ENCODE measurements at regions not wholly inside any gene's neighbourhood (a gene's known extent, or its start where the extent isn't known, plus 50 kb on each side); places are given as distances from the start of the nearest gene placed in this dataset.
A peak's percentile ranks its signal among the peaks of the same experiment; 100 is the strongest.

GRCh38 chr3:76267851-76268380 lies 482.6 kb upstream of the ZNF717 start:
- H2AFZ ChIP-seq (ENCODE audit: low read depth, low read length) = peak overlapping the region; percentile 26; the same call in 1 of the 2 replicates
- no peaks in the 10 kb centered on the region for H3K4me1 ChIP-seq (ENCODE audit: low read length)
- TF ChIP-seq EZH2phosphoT487 (IDR thresholded peaks at IDR 0.05; ENCODE audit: low read depth) = no peak
- TF ChIP-seq, protein P1, sequence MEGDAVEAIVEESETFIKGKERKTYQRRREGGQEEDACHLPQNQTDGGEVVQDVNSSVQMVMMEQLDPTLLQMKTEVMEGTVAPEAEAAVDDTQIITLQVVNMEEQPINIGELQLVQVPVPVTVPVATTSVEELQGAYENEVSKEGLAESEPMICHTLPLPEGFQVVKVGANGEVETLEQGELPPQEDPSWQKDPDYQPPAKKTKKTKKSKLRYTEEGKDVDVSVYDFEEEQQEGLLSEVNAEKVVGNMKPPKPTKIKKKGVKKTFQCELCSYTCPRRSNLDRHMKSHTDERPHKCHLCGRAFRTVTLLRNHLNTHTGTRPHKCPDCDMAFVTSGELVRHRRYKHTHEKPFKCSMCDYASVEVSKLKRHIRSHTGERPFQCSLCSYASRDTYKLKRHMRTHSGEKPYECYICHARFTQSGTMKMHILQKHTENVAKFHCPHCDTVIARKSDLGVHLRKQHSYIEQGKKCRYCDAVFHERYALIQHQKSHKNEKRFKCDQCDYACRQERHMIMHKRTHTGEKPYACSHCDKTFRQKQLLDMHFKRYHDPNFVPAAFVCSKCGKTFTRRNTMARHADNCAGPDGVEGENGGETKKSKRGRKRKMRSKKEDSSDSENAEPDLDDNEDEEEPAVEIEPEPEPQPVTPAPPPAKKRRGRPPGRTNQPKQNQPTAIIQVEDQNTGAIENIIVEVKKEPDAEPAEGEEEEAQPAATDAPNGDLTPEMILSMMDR (IDR thresholded peaks at IDR 0.05; ENCODE audit: low read depth, low read length) = no peak
- no peak overlapping the region for H3K9ac ChIP-seq (ENCODE audit: low read length)
- H3K36me3 ChIP-seq (replicated peaks; ENCODE audit: low read depth, low read length) = no peaks in the 10 kb centered on the region
- no peak overlapping the region for H3K4me3 ChIP-seq (ENCODE audit: low read length)
- H3K9me3 ChIP-seq (ENCODE audit: insufficient read depth, low read length) = no peaks in the 10 kb centered on the region
- no peak overlapping the region for H3K4me2 ChIP-seq (ENCODE audit: low read length)
- no peaks in the 10 kb centered on the region for H4K20me1 ChIP-seq (ENCODE audit: insufficient read depth, low read length)
- H3K27ac ChIP-seq (ENCODE audit: low read length) = no peak overlapping the region
- no peaks in the 10 kb centered on the region for H3K79me2 ChIP-seq (ENCODE audit: low read length)
- no peaks in the 10 kb centered on the region for H3K27me3 ChIP-seq (ENCODE audit: low read depth, low read length)

DNA sequence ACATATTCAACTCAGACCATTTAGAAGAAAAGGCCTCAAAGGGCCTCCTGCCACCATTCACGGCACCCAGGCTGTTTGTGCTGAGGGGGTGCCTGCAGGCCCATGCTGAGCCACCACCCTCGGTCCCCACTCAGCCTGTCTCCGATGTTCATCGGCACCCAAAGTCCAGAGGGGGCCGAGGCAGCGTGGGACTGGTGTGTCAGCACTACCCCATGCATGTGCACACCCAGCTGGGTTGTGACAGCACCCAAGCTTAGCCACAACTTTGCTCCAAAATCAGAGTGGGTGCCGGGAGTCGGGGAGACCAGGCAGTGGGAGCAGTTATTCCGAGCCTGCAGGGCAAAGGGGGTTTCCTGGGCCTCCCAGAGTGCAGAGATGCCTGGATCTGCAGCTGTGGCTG lies 508.5 kb upstream of the ZNF717 start:
- Histone ChIP-seq H3K9me3 (ENCODE audit: insufficient read depth, low read length) (no peaks in the 10 kb centered on the region), H3K36me3 (replicated peaks; ENCODE audit: low read depth, low read length) (no peaks in the 10 kb centered on the region), H3K4me3 (ENCODE audit: low read length) (no peak overlapping the region), H3K27ac (ENCODE audit: low read length) (no peak overlapping the region), H3K27me3 (ENCODE audit: low read depth, low read length) (no peaks in the 10 kb centered on the region), H2AFZ (ENCODE audit: low read depth, low read length) (no peak overlapping the region), H4K20me1 (ENCODE audit: insufficient read depth, low read length) (no peaks in the 10 kb centered on the region), H3K4me2 (ENCODE audit: low read length) (no peak overlapping the region), H3K4me1 (ENCODE audit: low read length) (no peaks in the 10 kb centered on the region), H3K79me2 (ENCODE audit: low read length) (no peaks in the 10 kb centered on the region), H3K9ac (ENCODE audit: low read length) (no peak overlapping the region)
- TF ChIP-seq EZH2phosphoT487 (IDR thresholded peaks at IDR 0.05; ENCODE audit: low read depth) = no peak
- TF ChIP-seq, protein P1 (IDR thresholded peaks at IDR 0.05; ENCODE audit: low read depth, low read length) = no peak

DNA sequence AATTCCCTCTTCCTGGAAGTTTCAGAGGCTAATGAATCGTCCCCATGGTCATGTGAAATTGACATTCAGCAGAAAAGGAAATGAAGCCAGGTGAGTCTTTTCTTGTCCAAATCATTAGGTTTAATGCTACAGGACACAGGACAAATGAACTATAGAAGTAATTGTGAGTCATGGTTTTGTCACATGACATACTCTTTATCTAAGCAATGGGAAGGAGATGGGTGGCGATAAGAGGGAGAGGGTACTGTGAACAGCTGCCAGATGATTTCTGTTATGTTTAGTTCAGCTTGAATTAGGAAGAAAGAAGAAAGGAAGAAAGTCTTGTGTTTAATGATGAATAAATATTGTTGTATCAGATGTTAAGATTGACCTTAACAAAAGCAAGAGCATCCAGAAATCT lies 515.4 kb upstream of the ZNF717 start:
- Histone ChIP-seq H3K4me1 (ENCODE audit: low read length) (no peaks in the 10 kb centered on the region), H3K9me3 (ENCODE audit: insufficient read depth, low read length) (no peaks in the 10 kb centered on the region), H3K79me2 (ENCODE audit: low read length) (no peaks in the 10 kb centered on the region), H2AFZ (ENCODE audit: low read depth, low read length) (no peak overlapping the region), H3K4me2 (ENCODE audit: low read length) (no peak overlapping the region), H3K36me3 (replicated peaks; ENCODE audit: low read depth, low read length) (no peaks in the 10 kb centered on the region), H3K4me3 (ENCODE audit: low read length) (no peak overlapping the region), H3K27ac (ENCODE audit: low read length) (no peak overlapping the region), H3K9ac (ENCODE audit: low read length) (no peak overlapping the region), H3K27me3 (ENCODE audit: low read depth, low read length) (no peaks in the 10 kb centered on the region), H4K20me1 (ENCODE audit: insufficient read depth, low read length) (no peaks in the 10 kb centered on the region)
- no peak for TF ChIP-seq EZH2phosphoT487 (IDR thresholded peaks at IDR 0.05; ENCODE audit: low read depth)
- TF ChIP-seq, protein P1 (IDR thresholded peaks at IDR 0.05; ENCODE audit: low read depth, low read length) = no peak

DNA sequence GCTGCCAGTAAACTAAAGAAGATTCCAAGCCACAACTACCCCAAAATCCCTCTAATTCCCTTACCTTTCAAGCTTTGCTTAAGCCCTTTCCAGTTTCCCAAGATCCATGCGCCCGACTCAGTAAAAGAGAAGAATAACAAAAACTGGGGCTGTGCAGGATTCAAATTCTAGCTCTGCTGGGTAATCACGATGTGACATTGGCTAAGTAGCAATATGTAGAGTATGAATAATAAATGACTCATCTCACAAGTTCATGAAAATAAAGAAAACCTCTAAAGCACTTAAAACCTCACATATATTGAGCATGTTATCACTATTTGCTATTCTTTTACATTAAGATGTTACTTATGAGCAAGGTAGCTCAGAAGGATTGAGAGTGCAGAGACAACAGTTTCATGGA lies 522.2 kb upstream of the ZNF717 start:
- H3K4me3 ChIP-seq (ENCODE audit: low read length) = no peak overlapping the region
- no peak overlapping the region for H3K9ac ChIP-seq (ENCODE audit: low read length)
- H3K36me3 ChIP-seq (replicated peaks; ENCODE audit: low read depth, low read length) = no peaks in the 10 kb centered on the region
- no peak overlapping the region for H2AFZ ChIP-seq (ENCODE audit: low read depth, low read length)
- H3K4me1 ChIP-seq (ENCODE audit: low read length) = peaks cover 11% of the 10 kb centered on the region
- H4K20me1 ChIP-seq (ENCODE audit: insufficient read depth, low read length) = no peaks in the 10 kb centered on the region
- no peak overlapping the region for H3K27ac ChIP-seq (ENCODE audit: low read length)
- no peaks in the 10 kb centered on the region for H3K9me3 ChIP-seq (ENCODE audit: insufficient read depth, low read length)
- TF ChIP-seq, protein P1 (IDR thresholded peaks at IDR 0.05; ENCODE audit: low read depth, low read length) = no peak
- TF ChIP-seq EZH2phosphoT487 (IDR thresholded peaks at IDR 0.05; ENCODE audit: low read depth) = no peak
- H3K4me2 ChIP-seq (ENCODE audit: low read length) = no peak overlapping the region
- H3K79me2 ChIP-seq (ENCODE audit: low read length) = no peaks in the 10 kb centered on the region
- H3K27me3 ChIP-seq (ENCODE audit: low read depth, low read length) = no peaks in the 10 kb centered on the region

Measured in OCI-LY3 (cell line).